GM23338 (cell line): ENCODE measurements at regions not wholly inside any gene's neighbourhood (a gene's known extent, or its start where the extent isn't known, plus 50 kb on each side); places are given as distances from the start of the nearest gene placed in this dataset.

Experiments used
- ATAC-seq: fragments of 200-7000 bp; cut with Tn5 transposase; 3 replicates; pipeline ENCODE4 v1.9.1; 2020
- DNase-seq: peaks from one replicate; pipeline ENCODE4 v3.0.0-alpha.2; 2015; ENCODE audit warnings: low spot score
- H2AFZ ChIP-seq: fragments of 200-600 bp; sonication (generic); 2 replicates; pipeline ENCODE4 v1.8.0; 2016; ENCODE audit warnings: antibody characterized with exemption, mild to moderate bottlenecking, moderate library complexity
- H3F3A ChIP-seq: fragments of 200-600 bp; sonication (generic); replicated peaks from 2 replicates; pipeline ENCODE4 v1.8.0; 2017; ENCODE audit warnings: antibody characterized with exemption, mixed run types, low read depth
- H3K27ac ChIP-seq: fragments of 200-600 bp; sonication (generic); 2 replicates; pipeline ENCODE4 v1.6.1; 2016; ENCODE audit warnings: low read depth
- H3K27me3 ChIP-seq: fragments of 200-600 bp; sonication (generic); 2 replicates; pipeline ENCODE4 v1.8.0; 2016; ENCODE audit warnings: mild to moderate bottlenecking, mixed run types, moderate library complexity; ENCODE audit not compliant: insufficient read depth
- H3K36me3 ChIP-seq: fragments of 200-600 bp; sonication (generic); 2 replicates; pipeline ENCODE4 v1.8.0; 2016; ENCODE audit warnings: mild to moderate bottlenecking; ENCODE audit not compliant: insufficient read depth
- H3K4me1 ChIP-seq: fragments of 200-600 bp; sonication (generic); 2 replicates; pipeline ENCODE4 v1.8.0; 2016; ENCODE audit warnings: mild to moderate bottlenecking, moderate library complexity; ENCODE audit not compliant: insufficient read depth
- H3K4me2 ChIP-seq: fragments of 200-600 bp; sonication (generic); 2 replicates; pipeline ENCODE4 v1.7.1; 2017; ENCODE audit warnings: mixed run types
- H3K4me3 ChIP-seq: fragments of 200-600 bp; sonication (generic); 2 replicates; pipeline ENCODE4 v1.6.1; 2016; ENCODE audit warnings: mixed run types
- H3K79me2 ChIP-seq: fragments of 200-600 bp; sonication (generic); replicated peaks from 2 replicates; pipeline ENCODE4 v1.8.0; 2017; ENCODE audit warnings: mild to moderate bottlenecking; ENCODE audit not compliant: insufficient read depth
- H3K9me2 ChIP-seq: fragments of 200-600 bp; sonication (generic); 2 replicates; pipeline ENCODE4 v1.8.0; 2017; ENCODE audit not compliant: insufficient read depth
- H4K20me1 ChIP-seq: fragments of 200-600 bp; sonication (generic); replicated peaks from 2 replicates; pipeline ENCODE4 v1.8.0; 2017; ENCODE audit warnings: mild to moderate bottlenecking; ENCODE audit not compliant: insufficient read depth
- H3K27ac Mint-ChIP-seq: 2 replicates; pipeline ENCODE4 v1.8.0; 2020; ENCODE audit warnings: inconsistent platforms, mild to moderate bottlenecking, moderate library complexity, mixed read lengths
- H3K27me3 Mint-ChIP-seq: 3 replicates; pipeline ENCODE4 v1.8.0; 2022; ENCODE audit warnings: low read depth, mild to moderate bottlenecking, moderate library complexity, mixed read lengths, inconsistent platforms; ENCODE audit not compliant: insufficient read depth, poor library complexity
- H3K36me3 Mint-ChIP-seq: 3 replicates; pipeline ENCODE4 v1.8.0; 2021; ENCODE audit warnings: low read depth, mild to moderate bottlenecking, inconsistent platforms, moderate library complexity, mixed read lengths
- H3K4me1 Mint-ChIP-seq: 3 replicates; pipeline ENCODE4 v1.8.0; 2020; ENCODE audit warnings: mild to moderate bottlenecking, inconsistent platforms, mixed read lengths
- H3K4me3 Mint-ChIP-seq: 3 replicates; pipeline ENCODE4 v1.8.0; 2021; ENCODE audit warnings: moderate library complexity, mild to moderate bottlenecking, inconsistent platforms, mixed read lengths
- H3K9me3 Mint-ChIP-seq: 3 replicates; pipeline ENCODE4 v1.8.0; 2020; ENCODE audit warnings: moderate library complexity, mild to moderate bottlenecking, inconsistent platforms, mixed read lengths
- CREB1 ChIP-seq: fragments of 250-450 bp; sonication (Bioruptor Pico); IDR thresholded peaks from 2 replicates; pipeline ENCODE4 v1.5.0; 2020; ENCODE audit warnings: low read depth, mild to moderate bottlenecking, moderate library complexity
- CTCF ChIP-seq, 2 experiments: fragments of 200-600 bp in 1 of 2; sonication (generic) in 1 of 2; conservative IDR thresholded peaks; 2 replicates each; pipeline versions ENCODE4 v1.5.1 to v1.6.1; 2016 to 2017; ENCODE audit warnings: antibody characterized with exemption in 2 of 2, low read depth in 2 of 2, mild to moderate bottlenecking in 2 of 2, moderate library complexity in 1 of 2
- ETS1 ChIP-seq: IDR thresholded peaks from 2 replicates; pipeline ENCODE4 v1.6.1; 2016; ENCODE audit warnings: antibody characterized with exemption
- EZH2 ChIP-seq: fragments of 200-600 bp; sonication (generic); IDR thresholded peaks from one replicate; pipeline ENCODE4 v1.8.0; 2017; ENCODE audit warnings: antibody characterized with exemption, mild to moderate bottlenecking, low read depth; ENCODE audit not compliant: unreplicated experiment
- EZH2phosphoT487 ChIP-seq: fragments of 200-600 bp; sonication (generic); IDR thresholded peaks from one replicate; pipeline ENCODE4 v1.8.1; 2018; ENCODE audit warnings: antibody characterized with exemption; ENCODE audit not compliant: unreplicated experiment
- JUNB ChIP-seq: IDR thresholded peaks from one replicate; pipeline ENCODE4 v1.6.1; 2016; ENCODE audit warnings: antibody characterized with exemption; ENCODE audit not compliant: unreplicated experiment
- NANOG ChIP-seq: IDR thresholded peaks from 2 replicates; pipeline ENCODE4 v1.6.1; 2016; ENCODE audit warnings: antibody characterized with exemption, borderline replicate concordance
- POLR2AphosphoS5 ChIP-seq: IDR thresholded peaks from 2 replicates; pipeline ENCODE4 v1.6.1; 2016; ENCODE audit warnings: antibody characterized with exemption, low read depth
- REST ChIP-seq: IDR thresholded peaks from one replicate; pipeline ENCODE4 v1.6.1; 2018; ENCODE audit warnings: antibody characterized with exemption; ENCODE audit not compliant: unreplicated experiment
- STAT1 ChIP-seq: IDR thresholded peaks from one replicate; pipeline ENCODE4 v1.6.1; 2016; ENCODE audit warnings: antibody characterized with exemption; ENCODE audit not compliant: unreplicated experiment
- ZNF114 ChIP-seq: fragments of 250-450 bp; sonication (Bioruptor Pico); IDR thresholded peaks from 2 replicates; pipeline ENCODE4 v1.5.0; 2020; ENCODE audit warnings: mild to moderate bottlenecking, moderate library complexity
- ZNF331 ChIP-seq: fragments of 250-450 bp; sonication (Bioruptor Pico); IDR thresholded peaks from 2 replicates; pipeline ENCODE4 v1.5.0; 2020; ENCODE audit warnings: low read depth, mild to moderate bottlenecking, moderate library complexity
- ZNF462 ChIP-seq: fragments of 250-450 bp; sonication (Bioruptor Pico); IDR thresholded peaks from 2 replicates; pipeline ENCODE4 v1.5.0; 2020; ENCODE audit warnings: mild to moderate bottlenecking, moderate library complexity

GRCh38 chr6:147133669-147134068 is 70.5 kb upstream of the STXBP5 start:
- H3K27me3 Mint-ChIP-seq: no peaks in the 10 kb centered on the region
- no peaks in the 10 kb centered on the region for H3K27me3 ChIP-seq
- no peak overlapping the region for H3K4me3 ChIP-seq
- no peaks in the 10 kb centered on the region for H3K36me3 Mint-ChIP-seq
- H3K4me2 ChIP-seq: no peak overlapping the region
- TF ChIP-seq STAT1 (no peak), ZNF114 (CRISPR knock-in tag) (no peak), POLR2AphosphoS5 (no peak), EZH2phosphoT487 (no peak), ZNF462 (CRISPR knock-in tag) (no peak), EZH2 (no peak), CREB1 (CRISPR knock-in tag) (no peak), ZNF331 (no peak), JUNB (no peak), NANOG (no peak), ETS1 (no peak), REST (no peak), CTCF (conservative IDR thresholded peaks at IDR 0.05; ENCODE audit: low read depth in 2 of 2) (no peak)
- H3K4me1 ChIP-seq: peaks cover 31% of the 10 kb centered on the region
- no peaks in the 10 kb centered on the region for H3F3A ChIP-seq
- H3K9me2 ChIP-seq: no peaks in the 10 kb centered on the region
- no peak overlapping the region for H3K4me3 Mint-ChIP-seq
- no peak overlapping the region for H3K27ac Mint-ChIP-seq
- no peak overlapping the region for H3K27ac ChIP-seq
- no peaks in the 10 kb centered on the region for H3K79me2 ChIP-seq
- DNase-seq: no peak
- ATAC-seq: no peak
- H4K20me1 ChIP-seq: no peaks in the 10 kb centered on the region
- H3K4me1 Mint-ChIP-seq: peaks cover 26% of the 10 kb centered on the region
- H2AFZ ChIP-seq: no peak overlapping the region
- H3K36me3 ChIP-seq: no peaks in the 10 kb centered on the region
- H3K9me3 Mint-ChIP-seq: no peaks in the 10 kb centered on the region
